ENCODE measurements at regions not wholly inside any gene's neighbourhood (a gene's known extent, or its start where the extent isn't known, plus 50 kb on each side); places are given as distances from the start of the nearest gene placed in this dataset.

- 15% methylated on average over 7 of the region's 7 CpGs for WGBS (ENCODE audit: insufficient coverage, insufficient replicate concordance, low lambda C conversion rate, missing lambda C conversion rate)
- H2AFZ ChIP-seq (ENCODE audit: control insufficient read depth, low read depth, low read length): no peak overlapping the region
Measured at GRCh38 chr9:81112627-81113452, 576.5 kb downstream of the TLE1 start.

More at GRCh38 chr9:81112627-81113452, 576.5 kb downstream of the TLE1 start:
- H3K4me1 ChIP-seq (ENCODE audit: control insufficient read depth, insufficient read depth, low read length): no peaks in the 10 kb centered on the region
- FAIRE-seq (no peak), DNase-seq (ENCODE audit: low read depth, low spot score) (no peak), ATAC-seq (no peak)
- H4K20me1 ChIP-seq (ENCODE audit: control insufficient read depth, insufficient read depth): no peaks in the 10 kb centered on the region
- H3K79me2 ChIP-seq (ENCODE audit: control insufficient read depth, insufficient read depth, low read length): no peaks in the 10 kb centered on the region
- ChIA-PET SMC1A (ENCODE audit: uncharacterized antibody, unreplicated experiment) (no interaction called here), RAD21 (ENCODE audit: unreplicated experiment) (no interaction called here), POLR2A (no interaction called here), CTCF (no interaction called here)
- no peak overlapping the region for H3K27ac ChIP-seq (ENCODE audit: control insufficient read depth, insufficient read depth)
- no peaks in the 10 kb centered on the region for H3K36me3 ChIP-seq (ENCODE audit: control insufficient read depth in 2 of 2, insufficient read depth in 2 of 2, low read length in 1 of 2)
- TF ChIP-seq CBX5 (IDR thresholded peaks at IDR 0.05; ENCODE audit: low read depth) (no peak), BCLAF1 (IDR thresholded peaks at IDR 0.05) (no peak), RFX5 (IDR thresholded peaks at IDR 0.05; ENCODE audit: low read depth, low read length) (no peak)
- intact Hi-C loops (cut with micrococcal nuclease; ENCODE audit: unreplicated experiment): no loop called here
- no peaks in the 10 kb centered on the region for H3K9me3 ChIP-seq (replicated peaks; ENCODE audit: control insufficient read depth, insufficient read depth, low read length)
- no peak overlapping the region for H3K4me2 ChIP-seq (ENCODE audit: control insufficient read depth, insufficient read depth)
- H3K9ac ChIP-seq (ENCODE audit: control insufficient read depth, insufficient read depth, low read length): no peak overlapping the region
- BruUV-seq (replicated peaks): no TSS peak
- in situ Hi-C loops (cut with MboI): no loop called here
- no peaks in the 10 kb centered on the region for H3K27me3 ChIP-seq (replicated peaks in 1 of 2; ENCODE audit: control insufficient read depth in 2 of 2, insufficient read depth in 2 of 2, low read length in 1 of 2)
- no peak overlapping the region for H3K4me3 ChIP-seq

Measured in GM12878 (cell line).